Lung microvascular endothelial cell (primary cell): ENCODE measurements at regions not wholly inside any gene's neighbourhood (a gene's known extent, or its start where the extent isn't known, plus 50 kb on each side); places are given as distances from the start of the nearest gene placed in this dataset.
"Not testable (repeated sequence)": the region's sequence is repeated elsewhere in the genome, so short reads cannot be mapped to it uniquely, and the experiment has no call there.

Experiments
- DNase-seq, 2 donors: peaks; one replicate each; pipeline versions ENCODE4 v3.0.0 to v3.0.0-alpha.2; 2010; ENCODE audit warnings: low read depth in 2 of 2

DNA sequence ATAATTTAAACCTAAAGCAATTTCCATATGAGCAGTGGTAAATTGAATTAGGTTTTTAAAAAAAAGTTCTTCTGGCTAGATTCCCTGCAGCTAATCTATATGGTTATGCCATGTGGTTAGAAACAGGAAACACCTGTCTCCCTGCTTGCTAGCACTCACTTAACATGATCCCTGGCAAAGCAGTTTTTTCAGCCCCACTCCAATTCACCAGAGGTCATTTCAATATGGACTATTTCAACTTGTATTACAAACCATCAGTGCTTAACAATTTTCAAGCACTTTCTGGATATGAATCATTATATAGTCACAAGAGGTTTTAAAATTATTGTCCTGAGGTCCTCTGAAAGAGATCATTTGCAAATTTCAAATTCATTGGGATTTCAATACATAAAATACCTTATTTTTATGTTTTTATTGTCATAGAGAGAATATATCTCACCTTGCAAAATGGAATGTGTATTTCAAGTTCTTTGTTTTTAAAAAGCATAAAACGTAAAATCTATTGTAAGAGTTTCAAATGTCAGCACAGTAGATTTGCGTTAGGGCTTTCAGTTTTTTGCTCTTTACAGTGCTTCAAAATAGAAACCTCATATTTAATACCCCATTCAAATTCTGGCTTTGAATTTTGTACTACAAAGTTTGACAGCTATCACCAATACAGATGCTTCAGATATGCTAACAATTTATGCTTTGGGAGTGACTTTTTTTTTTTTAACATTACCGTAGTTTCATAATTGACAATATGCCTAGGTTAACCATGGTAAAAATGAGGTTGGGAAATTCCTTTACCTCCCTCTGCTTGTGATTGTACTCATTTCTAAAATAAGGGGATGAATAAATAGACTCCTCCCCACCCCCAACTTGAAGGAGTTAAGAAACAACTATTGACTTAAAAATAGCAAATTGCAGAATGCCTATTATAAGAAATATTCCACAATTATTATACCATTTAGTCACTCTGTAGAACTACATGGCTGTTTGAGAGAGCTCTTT, 117.5 kb upstream of the HGF start:
- peak; percentile 71 to 81 for DNase-seq

- DNase-seq, result no peak
Measured at GRCh38 chr7:81886211-81886764, 116.4 kb upstream of the HGF start.

DNA sequence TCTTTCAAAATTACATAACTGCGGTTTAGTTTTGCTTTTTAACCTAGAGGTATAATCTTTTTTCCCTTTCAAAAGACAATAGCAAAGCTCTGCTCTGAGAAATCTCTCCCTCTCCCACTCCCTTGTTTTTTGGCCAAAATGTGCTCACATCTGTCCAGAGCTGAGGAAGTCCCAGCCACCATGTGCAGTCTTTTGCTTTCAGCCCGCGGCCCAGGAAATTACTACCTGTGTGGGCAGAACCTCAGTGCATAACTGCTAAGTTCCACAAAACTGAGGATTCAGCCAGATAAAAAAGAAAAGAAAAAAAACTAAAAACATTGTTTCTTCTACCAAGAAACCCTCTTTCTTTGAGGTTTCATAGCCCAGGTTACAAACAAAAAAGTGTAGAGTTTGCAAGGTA, 115.0 kb upstream of the HGF start:
- no peak for DNase-seq

DNA sequence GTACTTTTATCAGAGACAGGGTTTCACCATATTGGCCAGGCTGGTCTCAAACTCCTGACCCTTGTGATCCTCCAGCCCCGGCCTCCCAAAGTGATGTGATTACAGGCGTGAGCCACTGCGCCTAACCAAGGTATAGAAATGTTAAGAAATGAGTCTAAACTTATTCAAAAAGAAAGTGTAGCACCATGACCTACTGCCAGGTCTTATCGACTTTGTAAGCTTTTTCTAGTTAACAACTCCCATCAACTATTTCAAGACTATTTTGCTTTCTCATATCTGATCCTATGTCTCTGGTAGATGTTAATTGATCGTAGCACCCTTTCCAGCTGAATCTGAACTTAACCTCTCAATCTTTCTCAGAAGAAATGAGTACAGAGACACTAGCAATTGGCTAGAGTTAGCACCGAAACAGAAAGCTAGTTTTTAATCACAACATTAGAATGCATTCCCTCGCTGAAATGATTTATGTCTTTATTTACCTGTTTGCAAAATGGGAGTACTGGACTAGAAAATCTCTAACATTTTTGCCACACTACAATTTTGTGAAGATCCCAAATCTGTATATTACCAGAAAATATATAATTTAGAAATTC, 114.0 kb upstream of the HGF start:
- no peak for DNase-seq

DNA sequence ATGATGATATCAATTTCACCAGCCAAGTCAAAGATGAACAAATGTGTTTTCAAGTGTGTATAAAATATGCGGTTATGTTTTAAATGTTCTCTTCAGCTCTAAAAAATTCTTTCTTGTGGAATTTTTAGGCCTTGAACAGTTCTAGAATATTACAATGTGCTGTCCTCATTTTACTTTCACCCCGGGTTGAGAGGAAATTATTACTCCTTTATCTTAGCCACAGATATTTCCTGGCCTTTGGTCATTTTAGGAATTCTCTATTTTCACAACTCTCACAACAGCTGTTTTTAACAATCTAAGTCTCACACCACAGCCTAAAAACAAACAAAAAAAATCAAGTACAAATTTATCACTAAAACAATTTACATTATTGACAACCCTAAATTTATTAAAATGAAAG, 112.2 kb upstream of the HGF start:
- DNase-seq, result peak; percentile 27 to 43

DNA sequence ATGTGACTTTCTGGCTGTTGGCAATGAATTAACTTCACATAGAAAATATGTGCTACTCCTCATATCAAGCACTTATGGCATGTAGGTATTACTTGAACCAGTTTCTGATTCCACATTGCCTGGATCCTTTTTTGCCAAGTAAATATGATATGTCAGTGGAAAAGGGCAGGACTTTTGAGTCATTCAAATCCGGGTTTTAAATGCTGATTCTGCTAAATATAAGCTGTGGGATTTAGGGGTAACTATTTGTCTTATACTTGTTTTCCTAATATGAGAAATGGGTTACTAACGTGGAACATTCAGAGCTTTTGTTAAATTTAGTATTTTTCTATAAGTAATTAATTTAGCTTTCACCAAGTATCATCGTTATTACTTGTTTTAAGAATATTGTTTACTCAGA, 108.0 kb upstream of the HGF start:
- DNase-seq, result no peak

GRCh38 chr7:81873559-81873958, 103.7 kb upstream of the HGF start:
- no peak for DNase-seq

DNA sequence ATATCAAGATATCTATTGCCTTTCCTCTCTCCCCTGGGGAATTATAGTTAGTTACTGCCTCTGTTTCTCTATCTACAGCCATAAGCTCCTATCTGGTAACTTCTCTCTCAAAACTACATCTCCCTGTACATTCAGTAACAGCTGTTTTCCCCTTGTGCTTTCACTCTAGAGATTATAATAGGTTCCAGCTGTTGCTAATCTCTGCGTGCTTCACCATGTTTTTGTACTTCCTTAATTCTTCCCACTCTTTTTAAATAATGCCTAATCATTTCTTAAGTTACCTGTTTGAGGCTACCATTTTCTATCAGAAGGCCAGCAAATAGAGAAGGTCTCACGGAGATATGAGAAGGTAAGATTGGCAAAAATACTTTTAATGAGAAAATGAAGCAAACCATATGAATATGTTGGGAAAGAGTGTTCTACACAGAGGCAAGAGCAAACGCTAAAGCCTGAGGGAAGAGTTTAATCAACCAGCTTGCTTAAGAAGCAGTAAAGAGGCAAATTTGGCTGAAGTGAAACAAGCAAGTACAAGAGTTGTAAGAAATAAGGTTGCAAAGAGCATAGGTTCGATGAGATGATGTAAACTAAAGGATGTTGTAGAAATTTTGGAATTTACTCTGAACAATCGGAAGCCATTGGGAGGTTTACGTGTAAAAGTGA, 101.9 kb upstream of the HGF start:
- no peak for DNase-seq

- no peak for DNase-seq
Measured at GRCh38 chr7:81870608-81871007, 100.8 kb upstream of the HGF start.

DNA sequence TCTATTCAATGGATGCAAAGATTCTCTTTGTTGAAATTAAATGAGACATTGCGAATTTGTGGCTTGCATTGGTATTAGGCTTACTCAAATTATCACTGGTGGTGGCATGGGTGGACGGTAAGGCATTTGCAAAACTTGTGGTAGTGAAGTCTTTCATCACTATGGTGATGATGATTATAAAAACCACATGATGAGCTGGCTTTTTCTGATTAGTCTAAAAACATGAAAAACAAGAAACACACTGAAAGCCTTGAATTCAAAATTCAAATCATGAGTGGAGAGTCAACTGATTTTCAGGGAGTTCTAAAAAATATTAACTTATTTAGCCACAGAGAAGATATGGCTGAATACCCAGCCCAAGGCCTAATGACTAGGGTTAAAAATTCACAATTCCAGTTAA, 99.8 kb upstream of the HGF start:
- DNase-seq, result no peak

DNA sequence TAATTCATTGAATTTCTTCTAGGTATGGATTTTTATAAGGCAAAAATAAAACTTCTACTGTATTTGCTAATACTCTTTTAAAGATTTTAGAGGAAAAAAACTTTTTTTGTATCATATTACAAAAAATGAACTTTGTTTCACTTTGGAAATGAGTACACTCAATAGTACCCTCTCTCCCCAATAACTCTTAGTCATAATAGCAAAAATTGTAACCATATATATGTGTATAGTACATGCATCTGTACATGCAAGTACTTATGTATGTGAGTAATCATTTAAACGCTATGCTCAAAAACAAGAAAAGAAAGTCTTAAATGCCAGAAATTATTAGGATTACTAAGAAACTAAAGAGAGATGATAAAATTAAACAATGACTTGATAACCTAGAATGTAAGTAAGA, 95.9 kb upstream of the HGF start:
- no peak for DNase-seq

DNA sequence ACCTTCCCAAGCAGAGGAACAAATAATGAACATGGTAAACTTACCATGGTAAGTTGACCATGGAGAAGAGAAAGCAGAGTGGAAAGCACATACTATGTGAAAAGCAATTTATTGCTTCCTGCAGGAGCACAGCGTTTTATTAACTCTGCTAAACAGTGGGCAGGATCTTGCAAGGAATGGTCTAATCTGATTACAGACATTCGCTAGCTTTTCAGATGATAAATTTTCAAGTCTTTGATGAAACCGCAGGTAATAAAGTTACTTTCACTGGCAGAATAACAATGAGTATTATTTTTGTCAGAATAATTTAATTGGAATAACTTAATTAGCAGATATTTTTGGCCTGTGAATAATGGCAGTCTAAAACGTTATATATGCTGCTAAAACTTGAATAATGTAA, 89.6 kb upstream of the HGF start:
- no peak for DNase-seq

- peak in 1 of 2 donors; percentile 9 for DNase-seq
Measured at GRCh38 chr7:81858820-81859219, 89.0 kb upstream of the HGF start.

DNA sequence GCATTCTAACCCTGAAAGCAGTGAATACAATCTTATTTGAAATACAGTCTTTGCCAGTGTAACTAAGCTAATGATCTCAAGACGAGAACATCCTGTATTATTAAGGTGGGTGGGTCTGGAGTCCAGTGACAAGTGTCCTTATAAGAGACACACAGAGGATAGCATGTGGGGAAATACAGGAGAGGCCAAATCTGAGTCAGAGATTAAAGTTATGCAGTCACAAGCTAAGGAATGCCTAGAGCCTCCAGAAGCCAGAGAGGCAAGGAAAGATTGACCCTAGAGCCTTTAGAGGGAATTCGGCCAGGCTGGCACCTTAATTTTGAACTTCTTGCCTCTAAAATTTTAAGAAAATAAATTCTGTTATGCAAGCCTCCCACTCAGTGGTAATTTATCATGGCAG, 87.5 kb upstream of the HGF start:
- DNase-seq, result no peak

DNA sequence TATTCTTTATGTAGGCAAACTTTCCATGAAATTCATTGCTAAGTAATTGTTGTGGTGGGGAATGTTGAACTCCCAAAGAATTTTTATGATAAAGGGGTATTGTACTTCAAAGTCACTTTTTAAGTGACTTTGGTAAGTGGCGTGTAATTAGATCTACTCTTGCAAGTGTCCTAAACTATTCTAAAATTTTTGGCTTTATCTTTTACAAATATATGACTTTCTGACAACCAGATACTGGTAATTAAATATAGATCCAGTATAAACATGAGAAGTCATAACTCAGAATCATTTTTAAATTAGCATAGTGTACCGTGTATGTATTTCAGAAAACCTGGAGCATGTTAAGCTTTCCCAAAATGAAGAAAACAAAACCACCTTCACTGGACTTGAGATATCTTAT, 84.7 kb upstream of the HGF start:
- no peak for DNase-seq

- no peak for DNase-seq
Measured at GRCh38 chr7:81852701-81853100, 82.9 kb upstream of the HGF start.

DNA sequence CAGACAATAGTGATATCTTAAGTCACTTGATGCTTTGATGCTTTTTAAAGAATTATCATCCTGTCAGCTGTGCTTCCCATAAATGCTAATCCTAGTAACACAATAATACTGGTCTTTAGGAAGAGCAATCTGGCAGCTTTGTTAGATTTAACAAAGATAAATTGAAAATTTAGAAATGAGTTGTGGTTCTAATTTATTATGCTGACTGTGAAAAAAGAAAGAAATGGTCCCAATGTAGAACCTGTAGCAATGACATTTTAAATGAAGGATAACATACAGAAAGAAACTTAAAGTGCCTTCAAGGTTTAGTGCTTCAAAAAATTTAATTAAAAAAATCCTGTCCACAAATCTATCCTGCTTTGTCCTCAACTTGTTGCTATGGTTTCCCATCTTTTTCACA, 81.6 kb upstream of the HGF start:
- DNase-seq, result no peak

DNA sequence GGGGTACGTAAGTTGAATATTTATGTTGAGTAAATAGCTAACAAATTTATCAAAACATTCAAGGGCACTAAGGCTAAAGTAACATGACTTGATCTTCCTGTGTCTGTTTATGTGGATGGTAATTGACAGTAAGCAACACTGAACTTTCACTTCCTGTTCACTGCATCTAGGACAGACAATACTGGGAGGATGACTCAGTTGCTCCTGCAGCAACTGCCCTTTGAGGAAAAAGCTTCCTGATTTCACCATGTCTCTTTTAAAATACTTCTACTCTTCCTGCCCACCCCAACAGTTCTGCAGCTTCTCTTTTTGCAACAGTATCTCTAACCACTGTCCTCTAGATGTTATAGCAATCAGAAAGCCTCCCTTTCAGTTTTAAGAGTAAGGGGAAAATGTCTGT, 76.6 kb upstream of the HGF start:
- DNase-seq, result peak; percentile 84 to 85

GRCh38 chr7:81845744-81846241, 75.9 kb upstream of the HGF start:
- peak; percentile 3 to 9 for DNase-seq

DNA sequence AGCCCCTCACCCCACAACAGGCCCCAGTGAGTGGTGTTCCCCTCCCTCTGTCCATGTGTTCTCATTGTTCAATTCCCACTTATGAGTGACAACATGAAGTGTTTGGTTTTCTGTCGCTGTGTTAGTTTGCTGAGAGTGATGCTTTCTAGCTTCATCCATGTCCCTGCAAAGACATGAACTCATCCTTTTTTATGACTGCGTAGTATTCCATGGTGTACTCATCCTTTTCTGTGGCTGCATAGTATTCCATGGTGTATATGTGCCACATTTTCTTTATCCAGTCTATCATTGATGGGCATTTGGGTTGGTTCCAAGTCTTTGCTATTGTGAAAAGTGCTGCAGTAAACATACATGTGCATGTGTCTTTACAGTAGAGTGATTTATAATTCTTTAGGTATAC, 73.8 kb upstream of the HGF start:
- DNase-seq, result not testable (repeated sequence)

GRCh38 chr7:81842361-81842760, 72.5 kb upstream of the HGF start:
- no peak for DNase-seq
